OCI-LY7 (cell line): ENCODE measurements at regions not wholly inside any gene's neighbourhood (a gene's known extent, or its start where the extent isn't known, plus 50 kb on each side); places are given as distances from the start of the nearest gene placed in this dataset.

Source experiments
- EZH2phosphoT487 ChIP-seq: fragments of 200-600 bp; sonication (generic); IDR thresholded peaks from 2 replicates; pipeline ENCODE4 v1.6.1; 2018; ENCODE audit warnings: low read depth, borderline replicate concordance, mild to moderate bottlenecking, mixed run types, antibody characterized with exemption, low read length, moderate library complexity, mixed read lengths
- TF ChIP-seq, protein P1 (sequence below): fragments of 200-600 bp; sonication (generic); conservative IDR thresholded peaks from 2 replicates; pipeline ENCODE4 v1.5.1; 2014; ENCODE audit warnings: mild to moderate bottlenecking, antibody characterized with exemption, low read length, moderate library complexity, mixed read lengths

DNA sequence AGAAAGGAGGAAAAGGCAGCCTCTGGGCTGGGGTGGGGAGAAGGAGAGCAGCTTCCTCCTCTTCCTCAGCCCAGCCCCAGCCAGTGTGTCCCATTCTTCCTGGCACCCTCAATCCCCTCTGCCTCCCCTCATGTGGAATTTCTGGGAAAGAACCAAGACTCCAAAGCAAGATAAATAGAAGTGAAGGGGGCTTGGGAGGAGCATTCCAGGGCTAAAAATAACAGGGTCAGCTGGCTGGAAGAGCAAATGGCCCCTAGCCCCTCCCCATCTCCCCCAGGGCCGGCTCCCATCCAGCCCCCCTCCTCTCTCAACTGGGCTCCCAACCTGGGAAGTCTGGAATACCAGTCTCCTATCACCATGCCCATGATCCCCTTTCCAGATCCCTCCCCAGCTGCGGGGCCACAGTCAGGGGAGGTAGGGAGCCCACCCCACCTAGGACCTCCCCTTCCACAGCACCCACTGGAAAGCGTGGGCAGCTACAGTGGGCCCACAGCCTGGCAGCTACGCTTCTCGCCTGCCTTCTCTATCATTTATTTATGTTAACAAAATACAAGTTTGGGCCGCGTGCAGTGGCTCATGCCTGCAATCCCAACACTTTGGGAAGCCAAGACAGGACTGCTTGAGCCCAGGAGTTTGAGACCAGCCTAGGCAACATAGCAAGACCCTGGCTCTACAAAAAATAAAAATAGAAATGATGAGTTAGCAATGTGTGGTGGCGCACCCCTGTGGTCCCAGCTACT lies 88.3 kb downstream of the IRF2BPL start:
- no peak for TF ChIP-seq EZH2phosphoT487
- TF ChIP-seq, protein P1, sequence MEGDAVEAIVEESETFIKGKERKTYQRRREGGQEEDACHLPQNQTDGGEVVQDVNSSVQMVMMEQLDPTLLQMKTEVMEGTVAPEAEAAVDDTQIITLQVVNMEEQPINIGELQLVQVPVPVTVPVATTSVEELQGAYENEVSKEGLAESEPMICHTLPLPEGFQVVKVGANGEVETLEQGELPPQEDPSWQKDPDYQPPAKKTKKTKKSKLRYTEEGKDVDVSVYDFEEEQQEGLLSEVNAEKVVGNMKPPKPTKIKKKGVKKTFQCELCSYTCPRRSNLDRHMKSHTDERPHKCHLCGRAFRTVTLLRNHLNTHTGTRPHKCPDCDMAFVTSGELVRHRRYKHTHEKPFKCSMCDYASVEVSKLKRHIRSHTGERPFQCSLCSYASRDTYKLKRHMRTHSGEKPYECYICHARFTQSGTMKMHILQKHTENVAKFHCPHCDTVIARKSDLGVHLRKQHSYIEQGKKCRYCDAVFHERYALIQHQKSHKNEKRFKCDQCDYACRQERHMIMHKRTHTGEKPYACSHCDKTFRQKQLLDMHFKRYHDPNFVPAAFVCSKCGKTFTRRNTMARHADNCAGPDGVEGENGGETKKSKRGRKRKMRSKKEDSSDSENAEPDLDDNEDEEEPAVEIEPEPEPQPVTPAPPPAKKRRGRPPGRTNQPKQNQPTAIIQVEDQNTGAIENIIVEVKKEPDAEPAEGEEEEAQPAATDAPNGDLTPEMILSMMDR: no peak
